ENCODE measurements at regions not wholly inside any gene's neighbourhood (a gene's known extent, or its start where the extent isn't known, plus 50 kb on each side); places are given as distances from the start of the nearest gene placed in this dataset.

DNA sequence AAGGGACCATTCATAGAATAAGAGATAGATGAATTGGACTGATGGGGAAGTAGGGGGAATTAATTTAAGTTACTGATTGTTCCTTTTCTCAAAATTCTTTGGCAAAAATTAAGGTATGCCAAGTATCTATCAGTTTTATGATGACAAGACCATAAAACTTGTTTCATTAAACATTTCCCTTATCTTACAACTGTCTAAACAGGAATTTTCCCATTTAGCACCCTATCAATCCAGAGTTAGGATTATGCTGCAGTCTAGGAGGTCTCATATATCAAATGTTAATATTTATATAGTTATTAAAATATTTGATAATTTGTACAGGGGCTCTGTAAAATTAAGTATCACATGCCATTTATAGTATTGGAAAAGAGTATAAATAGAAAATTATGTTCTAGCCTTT, 51.5 kb upstream of the ARID1B start:
- no peak overlapping the region for H3K4me3 ChIP-seq (ENCODE audit: insufficient read depth, low read depth, low read length)
- H3K27me3 ChIP-seq (ENCODE audit: control insufficient read depth, insufficient read depth, low read length) = no peaks in the 10 kb centered on the region
- no peak for DNase-seq
- H3K36me3 ChIP-seq (replicated peaks; ENCODE audit: control insufficient read depth, insufficient read depth, low read length) = no peaks in the 10 kb centered on the region

DNA sequence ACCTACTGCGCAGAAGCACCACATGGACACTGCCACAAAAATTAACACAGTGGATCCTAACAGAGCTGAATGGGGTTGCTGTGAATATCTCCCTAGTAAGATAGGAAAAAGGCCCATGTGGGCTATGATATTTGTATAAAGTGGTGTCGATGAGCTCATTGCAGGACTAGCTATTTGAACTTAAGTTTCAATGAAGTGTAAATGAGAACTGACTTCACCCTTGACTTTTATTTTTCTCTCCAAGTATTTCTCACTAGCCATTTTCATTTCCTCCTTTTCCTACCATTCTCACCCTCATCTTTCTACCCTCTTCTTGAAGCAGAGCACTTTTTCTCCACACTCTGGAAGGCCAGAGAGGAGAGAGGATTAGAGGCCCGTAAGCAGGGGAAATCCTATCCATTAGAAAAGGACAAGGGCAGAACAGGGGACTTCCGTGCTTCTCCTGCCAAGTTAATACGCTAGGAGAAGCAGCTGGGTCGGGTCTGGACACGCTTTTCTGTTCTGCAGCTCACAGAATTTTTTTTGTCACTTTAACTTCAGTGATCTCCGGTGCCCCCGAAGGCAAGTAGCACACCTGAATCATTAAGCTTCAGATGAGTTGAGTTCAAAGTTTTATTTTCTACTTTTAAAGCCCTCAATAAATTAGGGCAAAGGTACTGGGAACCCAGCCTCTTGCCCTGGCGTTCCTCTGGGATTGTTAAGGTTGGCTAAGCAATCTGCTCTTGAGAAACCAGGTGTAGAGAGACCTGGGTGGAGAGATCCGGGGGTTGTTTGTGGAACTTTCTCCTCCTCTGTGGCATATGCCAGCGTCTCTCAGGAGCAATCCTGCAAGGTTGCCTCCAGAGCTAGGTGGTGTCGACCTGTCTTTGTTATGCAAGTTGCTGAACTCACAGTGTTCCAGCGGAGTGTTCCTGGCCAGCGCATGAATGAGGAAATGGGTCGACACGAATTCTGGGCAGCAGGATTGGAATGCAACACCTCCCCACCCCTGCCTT, 56.2 kb upstream of the ARID1B start:
- H3K27me3 ChIP-seq (ENCODE audit: control insufficient read depth, insufficient read depth, low read length) = no peaks in the 10 kb centered on the region
- H3K36me3 ChIP-seq (replicated peaks; ENCODE audit: control insufficient read depth, insufficient read depth, low read length) = no peaks in the 10 kb centered on the region
- peak; percentile 58 for DNase-seq
- no peak overlapping the region for H3K4me3 ChIP-seq (ENCODE audit: insufficient read depth, low read depth, low read length)

DNA sequence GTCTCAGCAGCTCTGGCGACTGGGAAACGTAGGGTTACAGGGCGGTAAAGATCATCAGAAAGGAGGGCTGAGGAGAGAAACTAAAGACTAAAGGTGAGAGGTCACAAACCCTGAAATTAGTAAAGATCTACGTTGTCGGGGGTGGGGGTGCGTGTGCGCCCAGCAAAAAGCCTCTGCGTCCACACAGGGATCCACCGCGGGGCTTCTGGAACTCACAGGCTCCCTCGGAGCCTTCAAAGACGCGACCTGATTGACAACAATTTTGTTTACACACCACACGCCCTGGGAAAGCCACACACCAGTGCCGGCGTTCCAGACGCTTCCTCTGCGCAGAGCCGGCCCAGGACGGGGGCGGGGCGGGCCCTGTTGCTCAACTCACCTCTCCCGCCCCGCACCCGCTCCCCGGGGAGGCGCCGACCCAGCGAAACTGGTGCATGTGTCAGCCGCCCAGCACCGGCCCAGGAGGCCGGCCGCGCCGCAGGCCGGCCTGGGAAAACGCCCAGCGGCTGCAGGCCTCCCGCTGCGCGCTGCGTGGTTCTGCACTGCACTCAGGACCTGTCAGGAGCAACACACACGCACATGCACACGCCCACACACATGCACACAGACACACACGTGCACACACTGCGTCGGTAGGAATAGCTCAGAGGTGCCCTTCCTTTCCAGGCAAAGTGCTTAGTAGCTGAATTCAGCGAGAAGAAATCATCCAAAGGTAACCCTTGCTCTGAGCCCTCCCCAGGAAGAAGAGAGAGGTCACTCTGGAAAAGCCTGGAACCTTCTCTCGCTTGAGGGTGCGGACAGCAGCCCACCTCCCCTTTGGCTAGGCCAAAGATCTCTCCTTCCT, 57.2 kb upstream of the ARID1B start:
- no peaks in the 10 kb centered on the region for H3K36me3 ChIP-seq (replicated peaks; ENCODE audit: control insufficient read depth, insufficient read depth, low read length)
- DNase-seq = peak; percentile 76
- no peaks in the 10 kb centered on the region for H3K27me3 ChIP-seq (ENCODE audit: control insufficient read depth, insufficient read depth, low read length)
- 0 out of 2 replicates have a peak overlapping the region, but pooled peaks have one; percentile 3 for H3K4me3 ChIP-seq (ENCODE audit: insufficient read depth, low read depth, low read length)

- no peaks in the 10 kb centered on the region for H3K36me3 ChIP-seq (replicated peaks; ENCODE audit: control insufficient read depth, insufficient read depth, low read length)
- 0 out of 2 replicates have a peak overlapping the region, but pooled peaks have one; percentile 3 for H3K4me3 ChIP-seq (ENCODE audit: insufficient read depth, low read depth, low read length)
- H3K27me3 ChIP-seq (ENCODE audit: control insufficient read depth, insufficient read depth, low read length) = no peaks in the 10 kb centered on the region
- no peak for DNase-seq
Observed at GRCh38 chr6:156719395-156719719, 57.8 kb upstream of the ARID1B start.

GRCh38 chr6:156718647-156719394, 58.4 kb upstream of the ARID1B start:
- H3K27me3 ChIP-seq (ENCODE audit: control insufficient read depth, insufficient read depth, low read length) = no peaks in the 10 kb centered on the region
- H3K4me3 ChIP-seq (ENCODE audit: insufficient read depth, low read depth, low read length) = no peak overlapping the region

GRCh38 chr6:156717542-156717941, 59.6 kb upstream of the ARID1B start:
- H3K36me3 ChIP-seq (replicated peaks; ENCODE audit: control insufficient read depth, insufficient read depth, low read length) = no peaks in the 10 kb centered on the region
- no peak for DNase-seq
- H3K27me3 ChIP-seq (ENCODE audit: control insufficient read depth, insufficient read depth, low read length) = no peaks in the 10 kb centered on the region
- H3K4me3 ChIP-seq (ENCODE audit: insufficient read depth, low read depth, low read length) = no peak overlapping the region

More at GRCh38 chr6:156718647-156719394, 58.4 kb upstream of the ARID1B start:
- H3K36me3 ChIP-seq (replicated peaks; ENCODE audit: control insufficient read depth, insufficient read depth, low read length) = no peaks in the 10 kb centered on the region
- peak; percentile 24 for DNase-seq

DNA sequence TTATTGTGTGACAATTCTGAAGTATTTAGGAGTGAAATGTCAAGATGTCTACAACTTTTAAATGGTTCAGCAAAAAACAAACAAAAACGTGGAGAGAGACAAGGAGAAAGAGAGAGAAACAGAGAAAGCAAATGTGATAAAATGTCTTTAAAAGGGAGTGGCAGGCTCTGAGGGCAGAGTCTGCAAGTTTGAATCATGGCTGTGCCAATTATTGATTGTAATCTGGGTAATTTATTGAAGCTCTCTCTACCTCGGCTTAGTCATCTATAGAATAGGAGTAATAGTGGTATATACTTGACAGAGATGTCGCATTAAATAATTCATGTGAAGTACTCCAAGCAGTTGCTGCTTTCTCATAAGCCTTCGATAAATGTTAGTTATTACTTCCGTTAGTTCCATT, 61.3 kb upstream of the ARID1B start:
- Histone ChIP-seq H3K27me3 (ENCODE audit: control insufficient read depth, insufficient read depth, low read length) (no peaks in the 10 kb centered on the region), H3K36me3 (replicated peaks; ENCODE audit: control insufficient read depth, insufficient read depth, low read length) (no peaks in the 10 kb centered on the region)
- DNase-seq = no peak

GRCh38 chr6:156713548-156713947, 63.6 kb upstream of the ARID1B start:
- H3K36me3 ChIP-seq (replicated peaks; ENCODE audit: control insufficient read depth, insufficient read depth, low read length) = no peaks in the 10 kb centered on the region
- no peak for DNase-seq
- no peaks in the 10 kb centered on the region for H3K27me3 ChIP-seq (ENCODE audit: control insufficient read depth, insufficient read depth, low read length)
- no peak overlapping the region for H3K4me3 ChIP-seq (ENCODE audit: insufficient read depth, low read depth, low read length)

More for the DNA sequence above, 61.3 kb upstream of the ARID1B start:
- H3K4me3 ChIP-seq (ENCODE audit: insufficient read depth, low read depth, low read length) = no peak overlapping the region

DNA sequence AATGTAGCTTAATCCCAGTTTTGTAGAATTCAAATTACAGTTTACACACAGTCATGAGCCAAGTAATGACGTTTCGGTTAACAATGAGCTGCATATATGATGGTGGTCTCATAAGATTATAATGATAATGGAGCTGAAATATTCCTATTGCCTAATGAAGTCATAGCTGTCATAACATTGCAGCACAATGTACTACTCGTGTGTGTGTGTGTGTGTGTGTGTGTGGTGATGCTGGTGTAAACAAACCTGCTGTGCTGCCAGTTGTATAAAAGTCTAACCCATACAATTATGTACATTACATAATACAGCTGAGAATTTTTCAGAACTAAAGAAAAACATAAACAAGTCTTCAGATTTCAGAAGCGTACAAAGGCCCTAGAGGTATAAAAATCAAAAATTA, 66.7 kb upstream of the ARID1B start:
- H3K4me3 ChIP-seq (ENCODE audit: insufficient read depth, low read depth, low read length) = no peak overlapping the region
- H3K36me3 ChIP-seq (replicated peaks; ENCODE audit: control insufficient read depth, insufficient read depth, low read length) = no peaks in the 10 kb centered on the region
- no peak for DNase-seq
- no peaks in the 10 kb centered on the region; the same call in 1 of the 2 replicates for H3K27me3 ChIP-seq (ENCODE audit: control insufficient read depth, insufficient read depth, low read length)

DNA sequence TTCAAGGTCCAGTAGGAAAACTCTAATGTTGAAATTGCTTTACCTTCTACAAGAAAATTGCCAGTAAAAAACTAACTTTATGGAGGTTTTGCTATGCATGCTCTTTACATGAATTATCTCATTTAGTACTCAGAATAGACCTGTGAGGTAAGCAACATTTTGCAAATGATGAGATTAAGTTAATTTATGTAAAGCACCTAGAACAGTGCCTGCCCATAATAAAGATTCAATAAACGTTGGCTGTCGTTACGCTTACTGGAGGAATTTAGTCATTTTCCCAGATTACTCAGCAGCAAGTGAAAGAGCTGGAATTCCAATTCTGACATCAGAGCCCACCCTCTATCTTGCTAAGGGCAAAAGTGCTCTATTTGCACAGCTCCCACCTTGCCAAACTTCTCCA, 69.4 kb upstream of the ARID1B start:
- Histone ChIP-seq H3K27me3 (ENCODE audit: control insufficient read depth, insufficient read depth, low read length) (no peaks in the 10 kb centered on the region; the same call in 1 of the 2 replicates), H3K4me3 (ENCODE audit: insufficient read depth, low read depth, low read length) (no peak overlapping the region), H3K36me3 (replicated peaks; ENCODE audit: control insufficient read depth, insufficient read depth, low read length) (no peaks in the 10 kb centered on the region)
- no peak for DNase-seq

GRCh38 chr6:156703719-156704118, 73.5 kb upstream of the ARID1B start:
- Histone ChIP-seq H3K4me3 (ENCODE audit: insufficient read depth, low read depth, low read length) (no peak overlapping the region), H3K36me3 (replicated peaks; ENCODE audit: control insufficient read depth, insufficient read depth, low read length) (no peaks in the 10 kb centered on the region), H3K27me3 (ENCODE audit: control insufficient read depth, insufficient read depth, low read length) (no peaks in the 10 kb centered on the region; the same call in 1 of the 2 replicates)
- no peak for DNase-seq

DNA sequence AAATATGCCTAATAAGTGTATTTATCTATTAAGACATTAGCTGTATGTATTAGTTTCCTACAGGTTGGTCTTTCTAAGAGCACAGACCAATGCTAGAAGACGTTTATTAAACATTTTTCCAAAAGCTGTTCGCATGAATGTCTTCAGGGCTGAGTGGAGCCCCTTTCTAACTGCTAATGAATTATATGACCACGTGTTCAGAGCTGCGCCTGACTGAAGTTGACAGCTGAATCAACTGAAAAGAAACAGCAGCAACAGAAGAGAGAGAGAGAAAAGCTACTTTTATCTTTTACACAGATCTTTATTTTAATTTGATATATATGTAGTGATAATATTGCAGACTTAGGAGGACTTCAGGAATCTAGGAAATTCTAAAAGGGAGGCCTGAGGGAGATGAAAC, 75.2 kb upstream of the ARID1B start:
- Histone ChIP-seq H3K4me3 (ENCODE audit: insufficient read depth, low read depth, low read length) (no peak overlapping the region), H3K27me3 (ENCODE audit: control insufficient read depth, insufficient read depth, low read length) (no peaks in the 10 kb centered on the region)

DNA sequence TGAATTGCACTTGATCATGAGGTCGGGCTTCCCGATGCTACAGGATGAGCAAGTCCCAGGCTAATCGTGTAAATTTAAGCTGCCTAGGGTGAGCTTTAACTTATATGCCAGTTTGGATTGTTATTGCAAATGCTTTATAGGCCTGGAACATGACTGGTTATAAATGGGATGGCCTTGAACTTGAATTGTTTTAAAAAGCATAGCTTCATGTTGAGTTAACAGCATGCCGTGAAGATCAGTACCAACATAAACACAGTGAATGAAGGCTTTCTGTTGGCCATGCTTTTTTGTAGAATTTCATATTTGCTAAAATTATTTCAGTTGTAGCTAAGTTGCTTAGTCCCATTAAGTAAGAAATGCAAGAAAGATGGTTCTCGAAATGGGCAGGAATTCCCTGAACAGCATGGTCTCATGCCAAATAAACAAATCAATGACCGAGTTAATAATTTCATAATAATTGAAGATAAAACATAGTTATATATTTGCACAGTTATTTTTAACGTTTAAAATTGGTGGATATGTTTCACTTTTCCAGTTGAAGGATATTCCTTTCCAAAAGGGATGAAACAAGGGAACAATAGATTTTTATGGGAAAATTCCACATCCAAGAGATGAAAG, 76.6 kb upstream of the ARID1B start:
- Histone ChIP-seq H3K4me3 (ENCODE audit: insufficient read depth, low read depth, low read length) (no peak overlapping the region), H3K27me3 (ENCODE audit: control insufficient read depth, insufficient read depth, low read length) (no peaks in the 10 kb centered on the region), H3K36me3 (replicated peaks; ENCODE audit: control insufficient read depth, insufficient read depth, low read length) (no peaks in the 10 kb centered on the region)
- no peak for DNase-seq

More for the DNA sequence above, 75.2 kb upstream of the ARID1B start:
- H3K36me3 ChIP-seq (replicated peaks; ENCODE audit: control insufficient read depth, insufficient read depth, low read length) = no peaks in the 10 kb centered on the region
- no peak for DNase-seq

DNA sequence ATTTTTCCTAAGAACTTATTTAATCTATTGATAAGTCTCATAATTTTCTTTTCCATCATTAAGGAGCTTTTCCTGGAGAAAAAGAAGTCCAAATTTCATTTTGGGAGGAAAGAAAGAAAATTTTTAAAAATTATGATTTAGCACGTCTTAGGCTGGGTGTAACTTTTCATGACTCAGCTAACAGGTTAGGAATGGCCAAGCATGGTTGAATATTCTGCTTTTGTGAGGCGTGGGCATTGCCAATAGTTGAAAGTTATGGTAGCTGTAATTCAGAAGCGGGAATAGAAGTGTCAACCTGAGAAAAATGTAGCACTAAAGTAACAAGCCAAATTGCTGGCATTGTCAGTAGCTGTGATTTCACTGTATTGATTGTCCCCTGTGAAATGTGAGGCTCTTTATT, 77.2 kb upstream of the ARID1B start:
- no peak for DNase-seq
- H3K4me3 ChIP-seq (ENCODE audit: insufficient read depth, low read depth, low read length) = no peak overlapping the region
- no peaks in the 10 kb centered on the region for H3K36me3 ChIP-seq (replicated peaks; ENCODE audit: control insufficient read depth, insufficient read depth, low read length)
- no peaks in the 10 kb centered on the region for H3K27me3 ChIP-seq (ENCODE audit: control insufficient read depth, insufficient read depth, low read length)

Data from H7 (cell line).